HL-60 (cell line): ENCODE measurements at regions not wholly inside any gene's neighbourhood (a gene's known extent, or its start where the extent isn't known, plus 50 kb on each side); places are given as distances from the start of the nearest gene placed in this dataset.

Experiments used
- TF ChIP-seq, protein P1 (sequence below): IDR thresholded peaks from 2 replicates; pipeline ENCODE4 v1.6.1; 2012; ENCODE audit warnings: low read depth; ENCODE audit not compliant: insufficient replicate concordance
- TF ChIP-seq, protein P2 (sequence below): IDR thresholded peaks from one replicate; pipeline ENCODE4 v1.5.1; 2011; ENCODE audit warnings: low read length, control low read depth, inconsistent platforms; ENCODE audit not compliant: insufficient read depth

DNA sequence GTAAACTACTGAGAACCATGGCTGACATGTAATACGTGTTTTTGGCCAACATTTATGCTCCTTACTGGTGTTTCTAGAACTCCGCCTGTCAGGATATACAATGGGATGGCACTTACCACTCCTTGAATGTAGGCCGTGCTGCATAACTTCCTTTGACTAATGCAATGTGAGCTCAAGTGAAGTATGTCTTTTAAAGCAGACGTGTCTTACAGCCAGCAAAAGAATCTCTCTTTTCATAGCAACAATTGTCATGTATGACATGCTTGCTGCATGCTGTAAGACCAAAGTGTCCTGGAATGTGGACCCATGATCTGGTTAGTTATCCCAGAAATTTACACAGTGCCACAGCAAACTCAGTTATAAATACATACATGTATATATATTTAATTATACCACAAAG, 1202.7 kb upstream of the PIK3C3 start:
- TF ChIP-seq, protein P1, sequence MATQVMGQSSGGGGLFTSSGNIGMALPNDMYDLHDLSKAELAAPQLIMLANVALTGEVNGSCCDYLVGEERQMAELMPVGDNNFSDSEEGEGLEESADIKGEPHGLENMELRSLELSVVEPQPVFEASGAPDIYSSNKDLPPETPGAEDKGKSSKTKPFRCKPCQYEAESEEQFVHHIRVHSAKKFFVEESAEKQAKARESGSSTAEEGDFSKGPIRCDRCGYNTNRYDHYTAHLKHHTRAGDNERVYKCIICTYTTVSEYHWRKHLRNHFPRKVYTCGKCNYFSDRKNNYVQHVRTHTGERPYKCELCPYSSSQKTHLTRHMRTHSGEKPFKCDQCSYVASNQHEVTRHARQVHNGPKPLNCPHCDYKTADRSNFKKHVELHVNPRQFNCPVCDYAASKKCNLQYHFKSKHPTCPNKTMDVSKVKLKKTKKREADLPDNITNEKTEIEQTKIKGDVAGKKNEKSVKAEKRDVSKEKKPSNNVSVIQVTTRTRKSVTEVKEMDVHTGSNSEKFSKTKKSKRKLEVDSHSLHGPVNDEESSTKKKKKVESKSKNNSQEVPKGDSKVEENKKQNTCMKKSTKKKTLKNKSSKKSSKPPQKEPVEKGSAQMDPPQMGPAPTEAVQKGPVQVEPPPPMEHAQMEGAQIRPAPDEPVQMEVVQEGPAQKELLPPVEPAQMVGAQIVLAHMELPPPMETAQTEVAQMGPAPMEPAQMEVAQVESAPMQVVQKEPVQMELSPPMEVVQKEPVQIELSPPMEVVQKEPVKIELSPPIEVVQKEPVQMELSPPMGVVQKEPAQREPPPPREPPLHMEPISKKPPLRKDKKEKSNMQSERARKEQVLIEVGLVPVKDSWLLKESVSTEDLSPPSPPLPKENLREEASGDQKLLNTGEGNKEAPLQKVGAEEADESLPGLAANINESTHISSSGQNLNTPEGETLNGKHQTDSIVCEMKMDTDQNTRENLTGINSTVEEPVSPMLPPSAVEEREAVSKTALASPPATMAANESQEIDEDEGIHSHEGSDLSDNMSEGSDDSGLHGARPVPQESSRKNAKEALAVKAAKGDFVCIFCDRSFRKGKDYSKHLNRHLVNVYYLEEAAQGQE = no peak
- TF ChIP-seq, protein P2, sequence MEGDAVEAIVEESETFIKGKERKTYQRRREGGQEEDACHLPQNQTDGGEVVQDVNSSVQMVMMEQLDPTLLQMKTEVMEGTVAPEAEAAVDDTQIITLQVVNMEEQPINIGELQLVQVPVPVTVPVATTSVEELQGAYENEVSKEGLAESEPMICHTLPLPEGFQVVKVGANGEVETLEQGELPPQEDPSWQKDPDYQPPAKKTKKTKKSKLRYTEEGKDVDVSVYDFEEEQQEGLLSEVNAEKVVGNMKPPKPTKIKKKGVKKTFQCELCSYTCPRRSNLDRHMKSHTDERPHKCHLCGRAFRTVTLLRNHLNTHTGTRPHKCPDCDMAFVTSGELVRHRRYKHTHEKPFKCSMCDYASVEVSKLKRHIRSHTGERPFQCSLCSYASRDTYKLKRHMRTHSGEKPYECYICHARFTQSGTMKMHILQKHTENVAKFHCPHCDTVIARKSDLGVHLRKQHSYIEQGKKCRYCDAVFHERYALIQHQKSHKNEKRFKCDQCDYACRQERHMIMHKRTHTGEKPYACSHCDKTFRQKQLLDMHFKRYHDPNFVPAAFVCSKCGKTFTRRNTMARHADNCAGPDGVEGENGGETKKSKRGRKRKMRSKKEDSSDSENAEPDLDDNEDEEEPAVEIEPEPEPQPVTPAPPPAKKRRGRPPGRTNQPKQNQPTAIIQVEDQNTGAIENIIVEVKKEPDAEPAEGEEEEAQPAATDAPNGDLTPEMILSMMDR = no peak
